Mammary epithelial cell (primary cell): ENCODE measurements at regions not wholly inside any gene's neighbourhood (a gene's known extent, or its start where the extent isn't known, plus 50 kb on each side); places are given as distances from the start of the nearest gene placed in this dataset.

ENCODE experiments used
- CTCF ChIP-seq, 2 donors: IDR thresholded peaks in 1 of 2; conservative IDR thresholded peaks in 1 of 2; 2 replicates each; pipeline ENCODE4 v1.5.1; 2011 to 2012; ENCODE audit warnings: inconsistent platforms in 2 of 2, low read length in 2 of 2, mild to moderate bottlenecking in 2 of 2, control low read depth in 1 of 2, low read depth in 1 of 2; ENCODE audit not compliant: insufficient read depth in 1 of 2; ENCODE audit errors: extremely low read depth in 1 of 2
- EZH2 ChIP-seq: IDR thresholded peaks from 2 replicates; pipeline ENCODE4 v1.6.1; 2012; ENCODE audit warnings: low read length, inconsistent platforms, borderline replicate concordance

DNA sequence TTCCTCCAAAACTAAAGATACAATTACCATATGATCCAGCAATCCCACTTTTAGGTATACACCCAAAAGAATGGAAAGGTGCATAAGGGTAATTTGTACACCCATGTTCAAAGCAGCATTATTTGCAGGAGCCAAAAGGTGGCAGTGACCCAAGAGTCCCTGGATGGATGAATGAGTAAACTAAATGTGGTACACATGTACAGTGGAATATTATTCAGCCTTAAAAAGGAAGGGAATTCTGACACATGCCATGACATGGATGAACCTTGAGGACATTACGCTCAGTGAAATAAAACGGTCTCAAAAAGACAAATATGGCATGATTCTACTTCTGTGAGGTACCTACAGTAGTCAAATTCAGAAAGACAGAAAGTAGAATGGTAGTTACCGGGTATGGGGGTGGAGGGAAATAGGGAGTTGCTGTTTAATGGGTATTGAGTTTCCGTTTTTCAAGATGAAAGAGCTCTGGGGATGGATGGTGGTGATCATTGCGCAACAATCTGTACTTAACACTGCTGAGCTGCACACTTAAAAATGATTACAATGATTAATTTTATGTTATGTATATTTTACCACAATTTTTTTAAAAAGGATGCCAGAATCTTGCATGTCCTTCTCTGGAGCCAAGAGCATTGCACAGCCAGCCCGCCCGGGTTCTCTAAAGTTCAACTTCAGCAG is 518.9 kb upstream of the JARID2 start:
- TF ChIP-seq CTCF (conservative IDR thresholded peaks at IDR 0.05 in 1 of 2, IDR thresholded peaks at IDR 0.05 in 1 of 2; ENCODE audit: extremely low read depth in 1 of 2, insufficient read depth in 1 of 2, low read depth in 1 of 2, low read length in 2 of 2) = no peak
- TF ChIP-seq EZH2 = no peak
